GM19455 (cell line): ENCODE measurements at regions not wholly inside any gene's neighbourhood (a gene's known extent, or its start where the extent isn't known, plus 50 kb on each side); places are given as distances from the start of the nearest gene placed in this dataset.

Source experiments
- ATAC-seq: cut with Tn5 transposase; IDR thresholded peaks from one replicate; pipeline ENCODE4 v1.9.1; 2021; ENCODE audit not compliant: unreplicated experiment

- no peak for ATAC-seq
These were observed 274.4 kb downstream of the THBS2 start for GRCh38 chr6:168979254-168979653.

GRCh38 chr6:168972128-168972527 is 281.5 kb downstream of the THBS2 start:
- ATAC-seq = no peak

GRCh38 chr6:168971549-168971948 is 282.1 kb downstream of the THBS2 start:
- ATAC-seq = no peak

- ATAC-seq = no peak
These were observed 284.8 kb downstream of the THBS2 start for GRCh38 chr6:168968801-168969200.

GRCh38 chr6:168968228-168968627 is 285.4 kb downstream of the THBS2 start:
- no peak for ATAC-seq

GRCh38 chr6:168967281-168967925 is 286.2 kb downstream of the THBS2 start:
- ATAC-seq = no peak

GRCh38 chr6:168964138-168964835 is 289.4 kb downstream of the THBS2 start:
- no peak for ATAC-seq

GRCh38 chr6:168962886-168963285 is 290.8 kb downstream of the THBS2 start:
- no peak for ATAC-seq

GRCh38 chr6:168961264-168961656 is 292.4 kb downstream of the THBS2 start:
- ATAC-seq = no peak

- no peak for ATAC-seq
These were observed 292.9 kb downstream of the THBS2 start for GRCh38 chr6:168960551-168961263.

GRCh38 chr6:168959696-168960095 is 293.9 kb downstream of the THBS2 start:
- no peak for ATAC-seq

- peak; percentile 75 for ATAC-seq
These were observed 296.5 kb downstream of the THBS2 start for GRCh38 chr6:168956884-168957730.

- no peak for ATAC-seq
These were observed 297.4 kb downstream of the THBS2 start for GRCh38 chr6:168956141-168956838.

GRCh38 chr6:168953461-168953860 is 300.2 kb downstream of the THBS2 start:
- ATAC-seq = no peak

GRCh38 chr6:168951217-168951616 is 302.4 kb downstream of the THBS2 start:
- no peak for ATAC-seq

- ATAC-seq = no peak
These were observed 302.8 kb downstream of the THBS2 start for GRCh38 chr6:168950858-168951214.

GRCh38 chr6:168949981-168950857 is 303.4 kb downstream of the THBS2 start:
- ATAC-seq = no peak

GRCh38 chr6:168948990-168949531 is 304.6 kb downstream of the THBS2 start:
- no peak for ATAC-seq

- no peak for ATAC-seq
These were observed 305.6 kb downstream of the THBS2 start for GRCh38 chr6:168948002-168948401.
